GM13977 (cell line): ENCODE measurements at regions not wholly inside any gene's neighbourhood (a gene's known extent, or its start where the extent isn't known, plus 50 kb on each side); places are given as distances from the start of the nearest gene placed in this dataset.

ENCODE experiments used
- DNase-seq: peaks from one replicate; pipeline ENCODE4 v3.0.0; 2012; ENCODE audit warnings: low spot score
- in situ Hi-C: fragments of 300-500 bp; cut with MboI; formaldehyde crosslinking; loops from one replicate; pipeline ENCODE4 v1.12.0; 2022; ENCODE audit warnings: low sequenced_read_pairs, low pct_unique_long_range_greater_than_20kb, mixed read lengths, inconsistent platforms; ENCODE audit not compliant: unreplicated experiment
- TF ChIP-seq, protein P1 (sequence below): IDR thresholded peaks from 2 replicates; pipeline ENCODE4 v1.5.1; 2012; ENCODE audit warnings: mild to moderate bottlenecking, control low read depth; ENCODE audit not compliant: insufficient read depth; ENCODE audit errors: extremely low read depth, missing control alignments

DNA sequence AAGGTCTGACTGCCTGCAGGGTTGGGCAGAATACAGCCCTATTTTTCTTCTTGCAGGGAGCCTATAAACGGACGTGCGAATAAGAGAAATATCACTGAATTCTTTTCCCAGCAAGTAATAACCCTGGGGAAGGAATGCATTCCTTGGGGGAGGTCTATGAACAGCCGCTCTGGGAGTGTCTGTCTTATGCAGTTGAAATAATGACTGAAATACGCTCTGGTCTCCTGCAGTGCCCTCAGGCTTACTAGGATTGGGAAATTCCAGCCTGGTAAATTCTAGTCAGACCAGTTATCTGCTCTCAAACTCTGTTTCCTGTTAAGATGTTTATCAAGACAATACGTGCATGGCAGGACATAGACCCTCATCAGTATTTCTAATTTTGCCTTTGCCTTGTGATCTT, 72.1 kb upstream of the FAM241A start:
- TF ChIP-seq, protein P1, sequence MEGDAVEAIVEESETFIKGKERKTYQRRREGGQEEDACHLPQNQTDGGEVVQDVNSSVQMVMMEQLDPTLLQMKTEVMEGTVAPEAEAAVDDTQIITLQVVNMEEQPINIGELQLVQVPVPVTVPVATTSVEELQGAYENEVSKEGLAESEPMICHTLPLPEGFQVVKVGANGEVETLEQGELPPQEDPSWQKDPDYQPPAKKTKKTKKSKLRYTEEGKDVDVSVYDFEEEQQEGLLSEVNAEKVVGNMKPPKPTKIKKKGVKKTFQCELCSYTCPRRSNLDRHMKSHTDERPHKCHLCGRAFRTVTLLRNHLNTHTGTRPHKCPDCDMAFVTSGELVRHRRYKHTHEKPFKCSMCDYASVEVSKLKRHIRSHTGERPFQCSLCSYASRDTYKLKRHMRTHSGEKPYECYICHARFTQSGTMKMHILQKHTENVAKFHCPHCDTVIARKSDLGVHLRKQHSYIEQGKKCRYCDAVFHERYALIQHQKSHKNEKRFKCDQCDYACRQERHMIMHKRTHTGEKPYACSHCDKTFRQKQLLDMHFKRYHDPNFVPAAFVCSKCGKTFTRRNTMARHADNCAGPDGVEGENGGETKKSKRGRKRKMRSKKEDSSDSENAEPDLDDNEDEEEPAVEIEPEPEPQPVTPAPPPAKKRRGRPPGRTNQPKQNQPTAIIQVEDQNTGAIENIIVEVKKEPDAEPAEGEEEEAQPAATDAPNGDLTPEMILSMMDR: no peak
- in situ Hi-C loops: no loop called here
- DNase-seq: no peak

DNA sequence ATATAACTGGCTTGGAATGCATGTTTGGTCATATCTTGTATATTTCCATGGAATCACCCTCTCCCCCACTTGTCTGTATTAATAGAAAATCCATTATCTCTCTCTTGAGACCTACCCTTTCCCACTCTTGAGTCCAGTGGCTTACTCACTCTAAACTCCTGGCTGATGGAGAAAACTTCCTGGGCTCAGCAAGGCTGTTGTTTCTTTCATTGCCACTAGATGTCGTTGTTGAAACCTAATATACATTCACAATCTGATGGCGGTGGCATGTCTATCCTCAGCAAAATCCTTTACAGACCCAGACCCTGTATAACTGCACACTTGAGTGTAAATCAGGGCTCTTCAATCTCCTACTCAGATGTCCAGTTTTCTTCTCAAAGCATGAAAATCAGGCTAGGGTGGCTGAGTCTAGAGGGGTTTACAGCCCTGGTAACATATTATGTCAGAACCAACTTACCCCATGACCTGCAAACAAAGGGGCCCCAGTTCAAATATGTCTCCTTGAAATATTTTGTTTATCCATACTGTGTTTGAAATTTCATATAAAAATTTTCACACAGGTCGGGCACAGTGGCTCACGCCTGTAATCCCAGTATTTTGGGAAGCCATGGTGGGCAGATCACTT, 70.0 kb upstream of the FAM241A start:
- DNase-seq: peak; percentile 50
- TF ChIP-seq, protein P1: peak; percentile 79
- in situ Hi-C loops: no loop called here

DNA sequence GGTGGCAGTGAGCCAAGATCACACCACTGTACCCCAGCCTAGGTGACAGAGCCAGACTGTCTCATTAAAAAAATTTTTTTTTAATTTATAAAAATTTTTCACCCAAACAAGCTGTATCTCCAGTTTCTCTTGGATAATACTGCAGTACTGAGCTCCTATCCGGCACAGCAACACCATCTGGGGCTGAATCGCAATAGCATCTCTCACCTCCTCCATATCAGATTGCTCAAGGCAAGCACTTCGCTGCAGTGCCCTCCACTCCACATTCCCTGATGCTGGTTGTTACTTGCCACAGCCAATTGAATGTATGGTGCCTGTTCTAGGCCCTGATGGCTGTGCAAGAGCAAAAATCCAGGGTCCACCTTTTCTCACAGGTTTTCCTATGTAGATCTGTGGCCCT, 69.3 kb upstream of the FAM241A start:
- in situ Hi-C loops: no loop called here
- DNase-seq: no peak
- TF ChIP-seq, protein P1: no peak

DNA sequence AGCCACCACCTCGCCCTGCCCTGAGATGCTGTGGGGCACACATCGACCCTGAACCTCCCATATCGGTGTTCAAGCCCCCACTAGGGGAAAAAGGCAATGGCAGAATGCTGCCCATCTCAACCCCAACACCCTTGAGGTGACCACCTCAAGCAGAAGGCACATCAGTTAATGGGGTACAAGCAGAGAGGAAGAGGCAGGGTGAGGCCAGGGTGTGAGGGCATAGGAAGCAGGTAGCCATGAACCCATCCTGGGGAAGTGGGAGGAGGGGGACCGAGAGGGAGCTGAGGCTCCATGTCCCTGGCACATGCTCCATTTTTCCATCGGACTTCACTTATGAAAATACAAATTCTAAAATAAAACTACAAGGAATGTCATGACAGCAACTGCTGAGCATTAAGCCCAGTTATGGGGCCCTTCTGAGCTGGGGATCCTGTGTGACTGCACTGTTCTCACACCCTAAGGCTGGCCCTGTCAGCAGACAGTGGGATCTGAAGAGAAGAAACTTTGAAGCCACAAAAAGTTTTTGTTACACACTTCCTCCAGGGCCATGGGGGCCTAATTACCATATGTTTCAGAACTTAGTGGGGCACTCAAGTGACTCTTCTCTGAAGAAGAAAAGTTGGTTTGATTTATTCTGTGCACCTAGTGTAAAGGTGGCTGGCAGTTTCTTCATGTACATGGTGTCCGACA, 68.2 kb upstream of the FAM241A start:
- no peak for DNase-seq
- TF ChIP-seq, protein P1: no peak
- in situ Hi-C loops: no loop called here

DNA sequence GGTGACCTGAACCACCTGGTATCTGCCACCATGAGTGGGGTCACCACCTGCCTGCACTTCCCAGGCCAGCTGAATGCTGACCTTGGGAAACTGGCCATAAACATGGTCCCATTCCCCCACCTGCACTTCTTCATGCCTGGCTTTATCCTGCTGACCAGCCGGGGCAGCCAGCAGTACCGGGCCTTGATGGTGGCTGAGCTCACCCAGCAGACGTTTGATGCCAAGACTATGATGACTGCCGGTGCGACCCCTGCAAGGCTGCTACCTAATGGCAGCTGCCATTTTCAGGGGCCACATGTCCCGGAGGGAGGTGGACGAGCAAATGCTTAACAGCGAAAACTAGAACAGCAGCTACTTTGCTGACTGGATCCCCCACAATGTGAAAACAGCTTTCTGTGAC, 67.5 kb upstream of the FAM241A start:
- TF ChIP-seq, protein P1: no peak
- in situ Hi-C loops: no loop called here
- no peak for DNase-seq

DNA sequence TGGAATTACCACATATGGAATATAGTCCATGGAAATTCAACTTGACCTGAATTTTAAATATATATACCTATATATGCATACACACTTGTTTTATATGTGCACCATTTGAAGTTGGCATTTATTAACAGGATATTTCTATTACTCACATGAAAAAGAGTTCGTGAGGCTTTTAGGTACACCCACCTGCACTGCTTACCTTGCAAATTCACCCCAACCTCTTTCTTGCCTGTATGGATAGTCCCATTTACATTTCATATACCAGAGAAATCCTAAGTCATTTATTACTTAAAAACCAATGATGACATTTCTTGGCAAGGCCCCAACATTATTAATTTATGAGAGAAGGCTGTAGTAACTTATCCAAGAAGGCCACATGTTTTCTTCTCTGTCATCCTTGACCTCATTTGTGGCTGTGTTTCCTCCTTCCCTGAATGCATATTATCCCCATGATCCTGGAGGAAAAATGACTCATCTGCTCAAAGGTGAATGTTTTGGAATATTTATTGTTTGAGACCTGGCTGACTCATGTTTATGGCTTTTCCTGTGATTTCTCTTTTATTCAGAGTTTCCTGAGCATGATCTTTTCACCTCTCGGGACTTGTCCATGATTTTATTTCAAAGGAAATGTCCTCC, 62.2 kb upstream of the FAM241A start:
- in situ Hi-C loops: no loop called here

More for the DNA sequence above, 62.2 kb upstream of the FAM241A start:
- TF ChIP-seq, protein P1: no peak
- no peak for DNase-seq
